HepG2 (cell line): ENCODE measurements at regions not wholly inside any gene's neighbourhood (a gene's known extent, or its start where the extent isn't known, plus 50 kb on each side); places are given as distances from the start of the nearest gene placed in this dataset.

Source experiments
- FOSL1 ChIP-seq: sonication (generic); formaldehyde crosslinking; IDR thresholded peaks from 2 replicates; pipeline ENCODE4 v1.9.0; 2021; ENCODE audit warnings: missing genetic modification reagents, borderline replicate concordance
- MAF1 ChIP-seq: sonication (generic); formaldehyde crosslinking; IDR thresholded peaks from 2 replicates; pipeline ENCODE4 v1.5.0; 2020; ENCODE audit warnings: missing genetic modification reagents, borderline replicate concordance
- NR2C2 ChIP-seq: sonication (generic); formaldehyde crosslinking; IDR thresholded peaks from 2 replicates; pipeline ENCODE4 v1.4.0; 2020; ENCODE audit warnings: missing genetic modification reagents, mild to moderate bottlenecking, moderate library complexity, borderline replicate concordance
- POGZ ChIP-seq: sonication (generic); formaldehyde crosslinking; IDR thresholded peaks from 2 replicates; pipeline ENCODE4 v1.4.0; 2020; ENCODE audit warnings: mild to moderate bottlenecking, missing genetic modification reagents
- POLR2A ChIP-seq, 2 experiments: IDR thresholded peaks; 2 replicates each; pipeline ENCODE4 v1.6.1; 2011; ENCODE audit warnings: low read depth in 2 of 2, low read length in 2 of 2, mild to moderate bottlenecking in 1 of 2, moderate library complexity in 1 of 2; ENCODE audit not compliant: insufficient read depth in 1 of 2
- ZNF121 ChIP-seq: sonication (generic); formaldehyde crosslinking; IDR thresholded peaks from 2 replicates; pipeline ENCODE4 v1.5.0; 2020; ENCODE audit warnings: mild to moderate bottlenecking, missing genetic modification reagents
- ZNF263 ChIP-seq: sonication (generic); formaldehyde crosslinking; IDR thresholded peaks from 2 replicates; pipeline ENCODE4 v1.4.0; 2020; ENCODE audit warnings: missing genetic modification reagents
- TF ChIP-seq, protein P1 (sequence below): sonication (generic); formaldehyde crosslinking; IDR thresholded peaks from 2 replicates; pipeline ENCODE4 v1.5.0; 2020; ENCODE audit warnings: mild to moderate bottlenecking, missing genetic modification reagents, moderate library complexity
- TF ChIP-seq, protein P2 (sequence below): fragments of 450-650 bp; IDR thresholded peaks from 2 replicates; pipeline ENCODE4 v1.6.1; 2016

DNA sequence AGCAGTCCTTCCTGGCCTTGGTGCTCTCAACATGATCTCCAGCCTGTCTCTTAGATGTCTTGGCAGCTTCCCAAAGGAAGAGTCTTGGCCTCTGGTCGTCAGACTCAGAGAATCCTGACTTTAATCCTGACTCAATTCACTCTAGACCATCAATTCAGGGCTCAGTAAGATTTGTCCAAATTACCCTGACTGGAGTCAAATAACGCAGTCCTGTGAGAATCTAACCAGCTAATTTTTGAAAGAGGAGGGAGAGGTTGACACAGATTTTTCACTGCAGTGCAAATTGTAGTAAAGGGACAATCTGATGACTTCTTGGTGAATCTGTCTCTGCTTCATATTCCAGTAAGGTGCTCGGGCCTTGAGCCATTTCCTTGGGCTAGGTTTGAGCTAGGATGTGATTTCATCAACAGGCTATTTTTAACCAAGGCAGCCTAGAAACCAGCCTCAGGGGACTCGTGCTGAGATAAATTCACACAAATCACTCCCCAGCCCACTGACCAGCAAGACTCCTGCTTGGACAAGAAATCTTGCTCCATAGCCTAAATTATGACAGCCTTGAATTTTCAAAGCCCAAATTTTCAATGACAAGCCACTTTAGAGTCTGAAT, 257.4 kb downstream of the ENC1 start:
- TF ChIP-seq MAF1 (CRISPR knock-in tag) (no peak), FOSL1 (CRISPR knock-in tag) (no peak), NR2C2 (CRISPR knock-in tag) (no peak), ZNF121 (CRISPR knock-in tag) (no peak), POLR2A (IDR thresholded peaks at IDR 0.05; ENCODE audit: insufficient read depth in 1 of 2, low read depth in 2 of 2, low read length in 2 of 2) (no peak), POGZ (no peak), ZNF263 (CRISPR knock-in tag) (no peak)
- TF ChIP-seq, protein P1, sequence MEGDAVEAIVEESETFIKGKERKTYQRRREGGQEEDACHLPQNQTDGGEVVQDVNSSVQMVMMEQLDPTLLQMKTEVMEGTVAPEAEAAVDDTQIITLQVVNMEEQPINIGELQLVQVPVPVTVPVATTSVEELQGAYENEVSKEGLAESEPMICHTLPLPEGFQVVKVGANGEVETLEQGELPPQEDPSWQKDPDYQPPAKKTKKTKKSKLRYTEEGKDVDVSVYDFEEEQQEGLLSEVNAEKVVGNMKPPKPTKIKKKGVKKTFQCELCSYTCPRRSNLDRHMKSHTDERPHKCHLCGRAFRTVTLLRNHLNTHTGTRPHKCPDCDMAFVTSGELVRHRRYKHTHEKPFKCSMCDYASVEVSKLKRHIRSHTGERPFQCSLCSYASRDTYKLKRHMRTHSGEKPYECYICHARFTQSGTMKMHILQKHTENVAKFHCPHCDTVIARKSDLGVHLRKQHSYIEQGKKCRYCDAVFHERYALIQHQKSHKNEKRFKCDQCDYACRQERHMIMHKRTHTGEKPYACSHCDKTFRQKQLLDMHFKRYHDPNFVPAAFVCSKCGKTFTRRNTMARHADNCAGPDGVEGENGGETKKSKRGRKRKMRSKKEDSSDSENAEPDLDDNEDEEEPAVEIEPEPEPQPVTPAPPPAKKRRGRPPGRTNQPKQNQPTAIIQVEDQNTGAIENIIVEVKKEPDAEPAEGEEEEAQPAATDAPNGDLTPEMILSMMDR (CRISPR knock-in tag) = no peak
- TF ChIP-seq, protein P2, sequence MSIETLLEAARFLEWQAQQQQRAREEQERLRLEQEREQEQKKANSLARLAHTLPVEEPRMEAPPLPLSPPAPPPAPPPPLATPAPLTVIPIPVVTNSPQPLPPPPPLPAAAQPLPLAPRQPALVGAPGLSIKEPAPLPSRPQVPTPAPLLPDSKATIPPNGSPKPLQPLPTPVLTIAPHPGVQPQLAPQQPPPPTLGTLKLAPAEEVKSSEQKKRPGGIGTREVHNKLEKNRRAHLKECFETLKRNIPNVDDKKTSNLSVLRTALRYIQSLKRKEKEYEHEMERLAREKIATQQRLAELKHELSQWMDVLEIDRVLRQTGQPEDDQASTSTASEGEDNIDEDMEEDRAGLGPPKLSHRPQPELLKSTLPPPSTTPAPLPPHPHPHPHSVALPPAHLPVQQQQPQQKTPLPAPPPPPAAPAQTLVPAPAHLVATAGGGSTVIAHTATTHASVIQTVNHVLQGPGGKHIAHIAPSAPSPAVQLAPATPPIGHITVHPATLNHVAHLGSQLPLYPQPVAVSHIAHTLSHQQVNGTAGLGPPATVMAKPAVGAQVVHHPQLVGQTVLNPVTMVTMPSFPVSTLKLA = no peak
